ENCODE measurements at regions not wholly inside any gene's neighbourhood (a gene's known extent, or its start where the extent isn't known, plus 50 kb on each side); places are given as distances from the start of the nearest gene placed in this dataset.

GRCh38 chr3:117393119-117393518 lies 683.5 kb downstream of the TUSC7 start:
- H3F3A ChIP-seq (replicated peaks; ENCODE audit: insufficient read depth), result no peaks in the 10 kb centered on the region
- peaks cover 0 to 20% of the 10 kb centered on the region in 2 experiments; a peak in 2 of 4 replicates for H3K4me1 ChIP-seq (ENCODE audit: control insufficient read depth in 1 of 2, insufficient read depth in 2 of 2, low read depth in 1 of 2, low read length in 1 of 2)
- 21% methylated on average over 1 of the region's 1 CpG for WGBS (ENCODE audit: low lambda C conversion rate)
- H4K20me1 ChIP-seq (ENCODE audit: insufficient read depth), result no peaks in the 10 kb centered on the region
- no peak overlapping the region for H3K9ac ChIP-seq
- no peaks in the 10 kb centered on the region for H3K27me3 ChIP-seq (ENCODE audit: insufficient read depth)
- no peak overlapping the region for H3K4me2 ChIP-seq
- H3K36me3 ChIP-seq (replicated peaks in 1 of 2; ENCODE audit: control insufficient read depth in 1 of 2, insufficient read depth in 2 of 2, low read length in 1 of 2), result no peaks in the 10 kb centered on the region
- DNase-seq, result no peak
- no peak overlapping the region for H2AFZ ChIP-seq (ENCODE audit: low read depth)
- ChIA-PET POLR2A (no interaction called here), CTCF (no interaction called here)
- no peak for TF ChIP-seq MXI1 (IDR thresholded peaks at IDR 0.05; ENCODE audit: low read depth, low read length)
- peak; percentile 64 for TF ChIP-seq PBX3 (IDR thresholded peaks at IDR 0.05)
- TF ChIP-seq RCOR1 (IDR thresholded peaks at IDR 0.05; ENCODE audit: low read length), result no peak
- TF ChIP-seq TCF12 (IDR thresholded peaks at IDR 0.05), result peak; percentile 28; the same call in 1 of the 2 replicates
- peak; percentile 55; the same call in 1 of the 2 replicates for TF ChIP-seq NFIC (IDR thresholded peaks at IDR 0.05; ENCODE audit: borderline replicate concordance)
- no peaks in the 10 kb centered on the region for H3K9me2 ChIP-seq
- no peak overlapping the region for H3K4me3 ChIP-seq (ENCODE audit: low read depth in 2 of 2, low read length in 1 of 2)
- peak overlapping the region in 1 of 2 experiments; percentile 60; a peak in 3 of 4 replicates for H3K27ac ChIP-seq (ENCODE audit: low read depth in 2 of 2, low read length in 1 of 2)
- H3K9me3 ChIP-seq, result no peaks in the 10 kb centered on the region
- no peaks in the 10 kb centered on the region for H3K79me2 ChIP-seq (ENCODE audit: insufficient read depth)

- no peaks in the 10 kb centered on the region for H3K36me3 ChIP-seq (replicated peaks in 1 of 2; ENCODE audit: control insufficient read depth in 1 of 2, insufficient read depth in 2 of 2, low read length in 1 of 2)
- no peak overlapping the region for H2AFZ ChIP-seq (ENCODE audit: low read depth)
- H3K79me2 ChIP-seq (ENCODE audit: insufficient read depth), result no peaks in the 10 kb centered on the region
- POLR2A ChIA-PET, result no interaction called here
- WGBS (ENCODE audit: low lambda C conversion rate), result 78% methylated on average over 11 of the region's 12 CpGs
- H3K9ac ChIP-seq, result no peak overlapping the region
- H3K27me3 ChIP-seq (ENCODE audit: insufficient read depth), result no peaks in the 10 kb centered on the region
- CTCF ChIA-PET, result no interaction called here
- H3F3A ChIP-seq (replicated peaks; ENCODE audit: insufficient read depth), result no peaks in the 10 kb centered on the region
- H3K4me2 ChIP-seq, result no peak overlapping the region
- no peaks in the 10 kb centered on the region for H3K9me3 ChIP-seq
- H3K4me3 ChIP-seq (ENCODE audit: low read depth in 2 of 2, low read length in 1 of 2), result no peak overlapping the region
- H3K9me2 ChIP-seq, result no peaks in the 10 kb centered on the region
- H3K4me1 ChIP-seq (ENCODE audit: control insufficient read depth in 1 of 2, insufficient read depth in 2 of 2, low read depth in 1 of 2, low read length in 1 of 2), result peaks cover 0 to 40% of the 10 kb centered on the region in 2 experiments; a peak in 2 of 4 replicates
- no peak for DNase-seq
- no peaks in the 10 kb centered on the region for H4K20me1 ChIP-seq (ENCODE audit: insufficient read depth)
- peak overlapping the region in 1 of 2 experiments; percentile 86; a peak in 2 of 4 replicates for H3K27ac ChIP-seq (ENCODE audit: low read depth in 2 of 2, low read length in 1 of 2)
- no peak for TF ChIP-seq TCF12 (IDR thresholded peaks at IDR 0.05)
- TF ChIP-seq RAD21 (IDR thresholded peaks at IDR 0.05; ENCODE audit: low read length), result peak; percentile 3; the same call in 1 of the 2 replicates
- no peak for TF ChIP-seq POLR2AphosphoS5 (IDR thresholded peaks at IDR 0.05; ENCODE audit: low read depth, low read length)
- peak; percentile 50; the same call in 1 of the 2 replicates for TF ChIP-seq GATA2 (CRISPR knock-in tag; IDR thresholded peaks at IDR 0.05)
- 0 out of 4 replicates have a peak, but pooled peaks of 1 of the 2 experiments have one; percentile 26 for TF ChIP-seq EP300 (IDR thresholded peaks at IDR 0.05; ENCODE audit: borderline replicate concordance in 1 of 2, low read depth in 1 of 2, low read length in 1 of 2)
Observed at GRCh38 chr3:117398141-117398899, 688.7 kb downstream of the TUSC7 start.
